Nephron progenitor cell (in vitro differentiated cells): ENCODE measurements at regions not wholly inside any gene's neighbourhood (a gene's known extent, or its start where the extent isn't known, plus 50 kb on each side); places are given as distances from the start of the nearest gene placed in this dataset.

ENCODE experiments used
- DNase-seq: peaks from one replicate; pipeline ENCODE4 v3.0.0; 2021
- H3K27ac Mint-ChIP-seq: 2 replicates; pipeline ENCODE4 v1.8.0; 2021; ENCODE audit warnings: mild to moderate bottlenecking, moderate library complexity, mixed read lengths
- H3K27me3 Mint-ChIP-seq: 2 replicates; pipeline ENCODE4 v1.8.0; 2021; ENCODE audit warnings: mild to moderate bottlenecking, low read depth, mixed read lengths; ENCODE audit not compliant: poor library complexity
- H3K36me3 Mint-ChIP-seq: 2 replicates; pipeline ENCODE4 v1.8.0; 2021; ENCODE audit warnings: low read depth, mixed read lengths
- H3K4me1 Mint-ChIP-seq: 2 replicates; pipeline ENCODE4 v1.8.0; 2021; ENCODE audit warnings: mixed read lengths
- H3K4me3 Mint-ChIP-seq: 2 replicates; pipeline ENCODE4 v1.8.0; 2021; ENCODE audit warnings: mild to moderate bottlenecking, moderate library complexity, mixed read lengths
- H3K9me3 Mint-ChIP-seq: 2 replicates; pipeline ENCODE4 v1.8.0; 2021; ENCODE audit warnings: mild to moderate bottlenecking, moderate library complexity, mixed read lengths
- TF ChIP-seq, protein P1 (sequence below): fragments of 200-600 bp; sonication (generic); IDR thresholded peaks from 2 replicates; pipeline ENCODE4 v1.5.0; 2021; ENCODE audit warnings: antibody characterized with exemption

DNA sequence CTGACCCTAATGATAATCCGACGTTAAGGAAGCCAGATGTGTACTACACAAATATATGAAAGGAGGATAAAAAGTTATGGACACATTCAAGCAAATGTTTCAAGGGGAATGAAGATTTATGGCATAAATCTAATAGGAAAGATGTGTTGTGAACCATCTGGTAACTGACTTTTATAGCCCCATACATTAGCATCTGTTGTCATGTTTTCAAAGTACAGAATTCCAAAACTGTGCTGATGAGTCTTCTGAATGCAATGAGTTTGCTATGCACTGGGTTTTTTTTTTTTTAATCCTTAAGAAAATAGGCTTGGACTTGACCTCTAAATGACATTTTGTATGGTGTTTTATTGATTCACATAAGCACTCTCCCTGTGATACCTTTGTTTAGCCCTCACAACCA, 158.5 kb upstream of the ESRRG start:
- Mint-ChIP-seq H3K27me3 (no peaks in the 10 kb centered on the region), H3K27ac (no peak overlapping the region), H3K4me1 (no peaks in the 10 kb centered on the region), H3K36me3 (no peaks in the 10 kb centered on the region), H3K4me3 (no peak overlapping the region), H3K9me3 (no peaks in the 10 kb centered on the region)
- no peak for DNase-seq
- TF ChIP-seq, protein P1, sequence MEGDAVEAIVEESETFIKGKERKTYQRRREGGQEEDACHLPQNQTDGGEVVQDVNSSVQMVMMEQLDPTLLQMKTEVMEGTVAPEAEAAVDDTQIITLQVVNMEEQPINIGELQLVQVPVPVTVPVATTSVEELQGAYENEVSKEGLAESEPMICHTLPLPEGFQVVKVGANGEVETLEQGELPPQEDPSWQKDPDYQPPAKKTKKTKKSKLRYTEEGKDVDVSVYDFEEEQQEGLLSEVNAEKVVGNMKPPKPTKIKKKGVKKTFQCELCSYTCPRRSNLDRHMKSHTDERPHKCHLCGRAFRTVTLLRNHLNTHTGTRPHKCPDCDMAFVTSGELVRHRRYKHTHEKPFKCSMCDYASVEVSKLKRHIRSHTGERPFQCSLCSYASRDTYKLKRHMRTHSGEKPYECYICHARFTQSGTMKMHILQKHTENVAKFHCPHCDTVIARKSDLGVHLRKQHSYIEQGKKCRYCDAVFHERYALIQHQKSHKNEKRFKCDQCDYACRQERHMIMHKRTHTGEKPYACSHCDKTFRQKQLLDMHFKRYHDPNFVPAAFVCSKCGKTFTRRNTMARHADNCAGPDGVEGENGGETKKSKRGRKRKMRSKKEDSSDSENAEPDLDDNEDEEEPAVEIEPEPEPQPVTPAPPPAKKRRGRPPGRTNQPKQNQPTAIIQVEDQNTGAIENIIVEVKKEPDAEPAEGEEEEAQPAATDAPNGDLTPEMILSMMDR: no peak

DNA sequence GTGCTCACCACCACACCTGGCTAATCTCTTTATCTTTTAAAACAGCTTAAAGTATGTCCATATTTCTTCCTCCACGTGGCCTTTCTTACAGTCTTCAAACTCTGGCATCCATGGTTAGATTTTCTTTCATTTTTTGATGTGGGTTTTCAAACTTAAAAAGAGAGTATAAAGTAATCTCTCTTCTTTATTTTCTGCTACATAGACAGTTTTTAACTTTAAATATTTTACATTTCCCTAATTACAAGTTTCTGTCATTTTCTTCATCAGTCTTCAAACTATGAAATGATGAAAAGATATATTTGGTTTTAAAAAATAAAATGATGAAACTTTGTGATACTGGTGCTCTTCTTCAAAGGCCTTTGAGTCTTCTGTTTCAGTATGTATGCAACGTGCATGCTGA, 143.5 kb upstream of the ESRRG start:
- H3K9me3 Mint-ChIP-seq: no peaks in the 10 kb centered on the region
- H3K36me3 Mint-ChIP-seq: no peaks in the 10 kb centered on the region
- no peak overlapping the region for H3K4me3 Mint-ChIP-seq
- no peak overlapping the region for H3K27ac Mint-ChIP-seq
- H3K27me3 Mint-ChIP-seq: no peaks in the 10 kb centered on the region
- H3K4me1 Mint-ChIP-seq: no peaks in the 10 kb centered on the region
- no peak for DNase-seq
- TF ChIP-seq, protein P1: no peak

DNA sequence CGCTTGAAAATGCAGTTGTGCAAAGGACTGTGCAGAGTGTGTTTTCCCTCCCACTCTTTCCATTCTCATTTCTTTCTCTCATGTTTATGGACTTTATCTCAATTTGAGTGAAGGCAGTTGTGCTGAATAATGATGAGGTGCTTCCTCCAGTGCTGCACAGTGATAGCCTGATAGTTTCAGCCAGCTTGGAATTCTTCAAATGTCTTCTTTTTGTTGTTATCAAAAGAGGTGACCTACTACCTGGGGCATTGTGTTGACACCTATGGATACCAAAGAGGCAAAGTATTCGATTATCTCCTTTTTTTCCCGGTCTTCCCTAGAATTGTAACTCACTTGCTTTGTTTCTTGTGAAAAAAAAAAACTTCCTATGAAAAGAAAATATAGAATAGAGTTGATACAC, 132.6 kb upstream of the ESRRG start:
- H3K36me3 Mint-ChIP-seq: no peaks in the 10 kb centered on the region
- H3K27ac Mint-ChIP-seq: no peak overlapping the region
- H3K9me3 Mint-ChIP-seq: no peaks in the 10 kb centered on the region
- H3K4me1 Mint-ChIP-seq: no peaks in the 10 kb centered on the region
- H3K27me3 Mint-ChIP-seq: peaks cover 4% of the 10 kb centered on the region
- TF ChIP-seq, protein P1: no peak
- no peak for DNase-seq
- no peak overlapping the region for H3K4me3 Mint-ChIP-seq

DNA sequence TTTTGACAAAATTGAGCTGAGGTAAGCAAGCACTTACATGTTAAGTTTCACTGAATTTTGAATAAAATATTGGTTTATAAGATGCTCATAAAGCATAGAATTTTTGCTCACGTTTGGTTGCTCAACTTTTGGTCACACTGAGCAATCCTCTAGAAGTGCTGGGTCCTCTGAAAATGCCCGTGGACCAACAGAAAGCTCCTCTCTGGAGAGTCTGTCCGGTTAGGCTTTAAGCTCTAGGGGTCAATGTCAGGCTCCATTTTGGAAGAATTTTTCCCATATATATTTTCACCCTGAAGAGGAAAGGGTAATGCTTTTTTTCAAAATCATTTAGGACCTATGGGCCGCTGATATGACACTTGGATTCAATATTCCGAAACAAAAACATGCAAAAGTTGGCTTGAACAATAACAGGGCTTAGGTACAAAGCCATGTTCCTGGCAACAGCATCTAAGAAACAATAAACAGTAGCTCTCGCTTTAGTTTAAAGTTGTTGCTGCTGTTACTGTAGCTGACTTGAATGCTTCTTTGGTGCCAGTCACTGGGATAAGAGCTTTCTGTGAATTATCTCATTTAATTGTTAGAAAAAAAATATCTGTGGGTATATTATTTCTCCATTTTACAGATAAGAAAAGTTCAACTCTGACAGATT, 131.7 kb upstream of the ESRRG start:
- H3K36me3 Mint-ChIP-seq: no peaks in the 10 kb centered on the region
- H3K27ac Mint-ChIP-seq: no peak overlapping the region
- peaks cover 4% of the 10 kb centered on the region for H3K27me3 Mint-ChIP-seq
- no peak overlapping the region for H3K4me3 Mint-ChIP-seq
- H3K4me1 Mint-ChIP-seq: no peaks in the 10 kb centered on the region
- TF ChIP-seq, protein P1: no peak
- no peak for DNase-seq
- H3K9me3 Mint-ChIP-seq: no peaks in the 10 kb centered on the region

DNA sequence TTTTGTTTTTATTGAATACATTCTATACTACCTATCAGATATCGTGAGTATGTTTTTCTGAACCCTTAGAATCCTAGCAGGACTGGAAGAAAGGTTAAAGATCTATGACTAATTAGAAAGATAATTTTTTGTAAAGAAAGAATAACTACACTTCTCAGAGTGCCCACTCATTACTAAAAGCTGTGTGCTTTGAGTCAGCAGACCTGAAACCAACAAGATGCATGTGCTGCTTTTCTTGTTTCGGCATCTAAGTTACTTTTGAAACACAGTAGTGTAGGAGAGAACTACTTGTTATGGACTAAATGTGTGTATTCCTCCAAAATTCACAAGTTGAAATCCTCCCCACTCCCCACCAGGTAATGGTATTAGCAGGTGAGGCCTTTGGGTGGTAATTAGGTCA, 127.8 kb upstream of the ESRRG start:
- no peaks in the 10 kb centered on the region for H3K9me3 Mint-ChIP-seq
- H3K27me3 Mint-ChIP-seq: peaks cover 4% of the 10 kb centered on the region
- H3K4me1 Mint-ChIP-seq: no peaks in the 10 kb centered on the region
- no peak overlapping the region for H3K4me3 Mint-ChIP-seq
- TF ChIP-seq, protein P1: no peak
- no peak for DNase-seq
- no peaks in the 10 kb centered on the region for H3K36me3 Mint-ChIP-seq
- H3K27ac Mint-ChIP-seq: no peak overlapping the region

DNA sequence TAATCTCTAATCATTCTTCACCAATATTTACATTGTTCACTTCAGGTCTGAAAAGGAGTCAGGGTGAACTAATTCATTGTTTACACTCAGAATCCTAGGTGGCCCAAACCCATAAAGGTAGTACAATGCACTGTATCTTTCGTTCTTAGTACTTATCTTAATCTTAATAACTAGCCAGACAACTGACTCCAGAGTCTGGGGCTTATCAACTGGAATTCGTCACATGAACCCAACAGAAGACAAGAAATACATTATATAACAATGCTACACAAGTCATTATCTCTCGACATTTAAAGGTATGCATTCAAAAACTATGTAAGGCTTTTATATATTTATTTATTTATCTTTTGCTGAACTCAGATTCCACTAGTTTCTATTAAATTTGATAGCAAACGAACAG, 125.9 kb upstream of the ESRRG start:
- Mint-ChIP-seq H3K27me3 (peaks cover 5% of the 10 kb centered on the region), H3K36me3 (no peaks in the 10 kb centered on the region), H3K9me3 (no peaks in the 10 kb centered on the region), H3K4me3 (no peak overlapping the region), H3K27ac (no peak overlapping the region), H3K4me1 (no peaks in the 10 kb centered on the region)
- TF ChIP-seq, protein P1: no peak
- no peak for DNase-seq
